ENCODE measurements at regions not wholly inside any gene's neighbourhood (a gene's known extent, or its start where the extent isn't known, plus 50 kb on each side); places are given as distances from the start of the nearest gene placed in this dataset.

GRCh38 chr15:93722165-93722564 lies 509.2 kb upstream of the MCTP2 start:
- TF ChIP-seq CTCF (IDR thresholded peaks at IDR 0.05; ENCODE audit: insufficient read depth, low read length) = no peak
- no peak for TF ChIP-seq POLR2AphosphoS5 (IDR thresholded peaks at IDR 0.05; ENCODE audit: low read depth)
- no peak for TF ChIP-seq GABPA (IDR thresholded peaks at IDR 0.05; ENCODE audit: low read depth)

Measured in HL-60 (cell line).